ENCODE measurements at regions not wholly inside any gene's neighbourhood (a gene's known extent, or its start where the extent isn't known, plus 50 kb on each side); places are given as distances from the start of the nearest gene placed in this dataset.
"Not testable (repeated sequence)": the region's sequence is repeated elsewhere in the genome, so short reads cannot be mapped to it uniquely, and the experiment has no call there.

- TF ChIP-seq CTCF (IDR thresholded peaks at IDR 0.05): no peak
Measured at GRCh38 chr3:31322460-31322859, 210.3 kb upstream of the STT3B start.

GRCh38 chr3:31327826-31328357, 204.8 kb upstream of the STT3B start:
- H3K36me3 ChIP-seq; H3K27me3 ChIP-seq; DNase-seq; H3K4me1 ChIP-seq; H3K9me3 ChIP-seq; H3K27ac ChIP-seq; intact Hi-C loops (cut with DNase I; ENCODE audit: low total_unique reads); H3K4me3 ChIP-seq: not testable (repeated sequence)

More at GRCh38 chr3:31322460-31322859, 210.3 kb upstream of the STT3B start:
- no peak for DNase-seq
- H3K9me3 ChIP-seq: peaks cover 0 to 6% (median 0%) of the 10 kb centered on the region in 3 donors
- H3K4me1 ChIP-seq: peaks cover 0 to 17% (median 3%) of the 10 kb centered on the region in 4 donors
- no peaks in the 10 kb centered on the region for H3K27me3 ChIP-seq
- no peak overlapping the region for H3K27ac ChIP-seq
- intact Hi-C loops (cut with DNase I; ENCODE audit: low total_unique reads): no loop called here
- no peaks in the 10 kb centered on the region for H3K36me3 ChIP-seq
- H3K4me3 ChIP-seq: no peak overlapping the region

- Histone ChIP-seq H3K4me1 (no peaks in the 10 kb centered on the region), H3K36me3 (no peaks in the 10 kb centered on the region), H3K27me3 (no peaks in the 10 kb centered on the region), H3K4me3 (no peak overlapping the region), H3K9me3 (peaks cover 0 to 9% (median 0%) of the 10 kb centered on the region in 3 donors), H3K27ac (no peak overlapping the region)
- no peak for TF ChIP-seq CTCF (IDR thresholded peaks at IDR 0.05)
- intact Hi-C loops (cut with DNase I; ENCODE audit: low total_unique reads): no loop called here
- DNase-seq: no peak
Measured at GRCh38 chr3:31331278-31331677, 201.4 kb upstream of the STT3B start.

- no peak overlapping the region for H3K4me3 ChIP-seq
- no peaks in the 10 kb centered on the region for H3K9me3 ChIP-seq
- H3K27ac ChIP-seq: no peak overlapping the region
- intact Hi-C loops (cut with DNase I; ENCODE audit: low total_unique reads): no loop called here
- TF ChIP-seq CTCF (IDR thresholded peaks at IDR 0.05): no peak
- no peaks in the 10 kb centered on the region for H3K27me3 ChIP-seq
- peaks cover 0 to 4% (median 0%) of the 10 kb centered on the region in 4 donors for H3K4me1 ChIP-seq
- no peaks in the 10 kb centered on the region for H3K36me3 ChIP-seq
- DNase-seq: no peak
Measured at GRCh38 chr3:31341130-31341529, 191.6 kb upstream of the STT3B start.

GRCh38 chr3:31343075-31343474, 189.7 kb upstream of the STT3B start:
- no peaks in the 10 kb centered on the region for H3K9me3 ChIP-seq
- TF ChIP-seq CTCF (IDR thresholded peaks at IDR 0.05): no peak
- intact Hi-C loops (cut with DNase I; ENCODE audit: low total_unique reads): no loop called here
- no peak overlapping the region for H3K27ac ChIP-seq
- H3K27me3 ChIP-seq: no peaks in the 10 kb centered on the region
- H3K4me1 ChIP-seq: peaks cover 0 to 4% (median 0%) of the 10 kb centered on the region in 4 donors
- DNase-seq: no peak
- no peaks in the 10 kb centered on the region for H3K36me3 ChIP-seq
- H3K4me3 ChIP-seq: no peak overlapping the region

- no peak overlapping the region for H3K4me3 ChIP-seq
- intact Hi-C loops (cut with DNase I; ENCODE audit: low total_unique reads): no loop called here
- no peak for DNase-seq
- no peaks in the 10 kb centered on the region for H3K27me3 ChIP-seq
- no peaks in the 10 kb centered on the region for H3K36me3 ChIP-seq
- TF ChIP-seq CTCF (IDR thresholded peaks at IDR 0.05): no peak
- H3K27ac ChIP-seq: no peak overlapping the region
- no peaks in the 10 kb centered on the region for H3K9me3 ChIP-seq
- H3K4me1 ChIP-seq: peaks cover 0 to 4% (median 0%) of the 10 kb centered on the region in 4 donors
Measured at GRCh38 chr3:31345581-31345980, 187.1 kb upstream of the STT3B start.
